Mucosa of descending colon (tissue), 3 donors: ENCODE measurements at regions not wholly inside any gene's neighbourhood (a gene's known extent, or its start where the extent isn't known, plus 50 kb on each side); places are given as distances from the start of the nearest gene placed in this dataset.
"Not testable (repeated sequence)": the region's sequence is repeated elsewhere in the genome, so short reads cannot be mapped to it uniquely, and the experiment has no call there.

Experiments used
- ATAC-seq: fragments of 200-7000 bp; cut with Tn5 transposase; one replicate; pipeline ENCODE4 v1.9.1; 2020; ENCODE audit warnings: mild to moderate bottlenecking, moderate library complexity
- DNase-seq, 3 donors: peaks; one replicate each; pipeline ENCODE4 v3.0.0-alpha.2; 2020
- H3K36me3 ChIP-seq: fragments of 200-600 bp; one replicate; pipeline ENCODE4 v1.8.0; 2021; ENCODE audit warnings: low read depth, mild to moderate bottlenecking
- H3K4me1 ChIP-seq: fragments of 200-600 bp; one replicate; pipeline ENCODE4 v1.8.0; 2021; ENCODE audit warnings: low read depth, mild to moderate bottlenecking
- H3K4me3 ChIP-seq: fragments of 200-600 bp; one replicate; pipeline ENCODE4 v1.8.0; 2021; ENCODE audit warnings: mild to moderate bottlenecking
- H3K9me3 ChIP-seq: fragments of 200-600 bp; one replicate; pipeline ENCODE4 v1.8.0; 2021; ENCODE audit warnings: mild to moderate bottlenecking
- CTCF ChIP-seq: fragments of 200-600 bp; IDR thresholded peaks from one replicate; pipeline ENCODE4 v1.8.0; 2022; ENCODE audit warnings: antibody characterized with exemption, mild to moderate bottlenecking
- intact Hi-C, 2 donors: fragments of 100-400 bp; cut with DNase I in 1 of 2; cut with micrococcal nuclease in 1 of 2; formaldehyde crosslinking; loops; one replicate each; pipeline versions ENCODE4 v1.11.0 to v1.11.1; 2022; cut with DNase I, micrococcal nuclease
- donor health status: DM: no; HTN: no; CAD: no; lungs with moderate emphysema.
- donor health status: DM: no; HTN: no; CAD: no.
- donor health status: DM: no; HTN: yes; CAD: no.

- Histone ChIP-seq H3K36me3 (no peaks in the 10 kb centered on the region), H3K9me3 (no peaks in the 10 kb centered on the region), H3K4me1 (no peaks in the 10 kb centered on the region), H3K4me3 (no peak overlapping the region)
- no peak for TF ChIP-seq CTCF
- DNase-seq (no peak), ATAC-seq (no peak)
- intact Hi-C loops: no loop called here
Observed at GRCh38 chr7:118948508-118948907, 724.0 kb downstream of the ANKRD7 start.

- intact Hi-C loops: no loop called here
- TF ChIP-seq CTCF: no peak
- H3K4me3 ChIP-seq: no peak overlapping the region
- H3K9me3 ChIP-seq: no peaks in the 10 kb centered on the region
- DNase-seq: no peak
- H3K4me1 ChIP-seq: no peaks in the 10 kb centered on the region
- H3K36me3 ChIP-seq: no peaks in the 10 kb centered on the region
- no peak for ATAC-seq
Observed at GRCh38 chr7:118949031-118949430, 724.5 kb downstream of the ANKRD7 start.

- H3K36me3 ChIP-seq, DNase-seq, H3K9me3 ChIP-seq, ATAC-seq, H3K4me1 ChIP-seq, H3K4me3 ChIP-seq, intact Hi-C loops: not testable (repeated sequence)
Observed at GRCh38 chr7:118956285-118956684, 731.8 kb downstream of the ANKRD7 start.

- Histone ChIP-seq H3K36me3 (no peaks in the 10 kb centered on the region), H3K4me3 (no peak overlapping the region), H3K9me3 (no peaks in the 10 kb centered on the region), H3K4me1 (no peaks in the 10 kb centered on the region)
- TF ChIP-seq CTCF: no peak
- intact Hi-C loops: no loop called here
- ATAC-seq: no peak
- no peak for DNase-seq
Observed at GRCh38 chr7:118969370-118969769, 744.9 kb downstream of the ANKRD7 start.

GRCh38 chr7:118971706-118972105, 747.2 kb downstream of the ANKRD7 start:
- TF ChIP-seq CTCF: no peak
- H3K4me3 ChIP-seq: no peak overlapping the region
- intact Hi-C loops: no loop called here
- ATAC-seq (no peak), DNase-seq (no peak)
- H3K36me3 ChIP-seq: no peaks in the 10 kb centered on the region
- H3K4me1 ChIP-seq: no peaks in the 10 kb centered on the region
- H3K9me3 ChIP-seq: no peaks in the 10 kb centered on the region

- DNase-seq: no peak
Observed at GRCh38 chr7:118974836-118975235, 750.3 kb downstream of the ANKRD7 start.

More at GRCh38 chr7:118974836-118975235, 750.3 kb downstream of the ANKRD7 start:
- no peaks in the 10 kb centered on the region for H3K9me3 ChIP-seq
- no peaks in the 10 kb centered on the region for H3K36me3 ChIP-seq
- no peaks in the 10 kb centered on the region for H3K4me1 ChIP-seq
- no peak overlapping the region for H3K4me3 ChIP-seq
- ATAC-seq: no peak
- TF ChIP-seq CTCF: no peak
- intact Hi-C loops: no loop called here
